K562 (cell line): ENCODE measurements at regions not wholly inside any gene's neighbourhood (a gene's known extent, or its start where the extent isn't known, plus 50 kb on each side); places are given as distances from the start of the nearest gene placed in this dataset.

ENCODE experiments used
- ATAC-seq: fragments of 200-7000 bp; cut with Tn5 transposase; 3 replicates; pipeline ENCODE4 v1.9.1; 2020; ENCODE audit warnings: moderate library complexity
- BruUV-seq: library from RNA; stranded (reverse); fragments of 400-500 nt; replicated peaks from 2 replicates; lab custom pipeline; 2021; lab: Mats Ljungman, UMichigan
- CTCF ChIA-PET: fragments of 300-600 bp; formaldehyde crosslinking; extraction: SDS; loops from one replicate; lab custom pipeline; 2021; ENCODE audit warnings: low intra/inter-chr PET ratio; lab: Yijun Ruan, JAX
- POLR2A ChIA-PET: fragments of 300-600, 350-650 bp; sonication (Branson Sonifier 250); formaldehyde crosslinking; extraction: SDS; loops from one replicate; lab custom pipeline; 2021; ENCODE audit warnings: antibody characterized with exemption, inconsistent platforms; lab: Yijun Ruan, JAX
- DNase-seq, 4 experiments: peaks; one replicate each; pipeline versions ENCODE4 v3.0.0 to v3.0.0-alpha.2; 2011 to 2018; ENCODE audit warnings: low spot score in 3 of 4, mixed read lengths in 3 of 4; ENCODE audit errors: extremely low read depth in 1 of 4
- FAIRE-seq: peaks from 2 replicates; lab custom pipeline; 2011; peaks lifted over from hg19 to GRCh38; lab: Jason Lieb, UNC
- H2AFZ ChIP-seq: 2 replicates; pipeline ENCODE4 v1.6.0; 2011; ENCODE audit warnings: low read depth, low read length, control low read depth, inconsistent platforms
- H3K27ac ChIP-seq: fragments of 200-600 bp; 3 replicates; pipeline ENCODE4 v1.8.0; 2011; ENCODE audit warnings: low read depth, mild to moderate bottlenecking, control low read depth, inconsistent platforms, low read length, moderate library complexity, mixed read lengths; ENCODE audit errors: extremely low read depth
- H3K27me3 ChIP-seq, 2 experiments: fragments of 300-600 bp in 1 of 2; 2 replicates in 1 of 2; 3 replicates in 1 of 2; pipeline versions ENCODE4 v1.6.0 to v1.8.0; 2011; ENCODE audit warnings: inconsistent platforms in 2 of 2, low read length in 2 of 2, mild to moderate bottlenecking in 1 of 2, mixed read lengths in 1 of 2, moderate library complexity in 1 of 2; ENCODE audit not compliant: control insufficient read depth in 2 of 2, insufficient read depth in 2 of 2
- H3K36me3 ChIP-seq: fragments of 300-600 bp; 3 replicates; pipeline ENCODE4 v1.8.0; 2011; ENCODE audit warnings: mild to moderate bottlenecking, low read length, inconsistent platforms; ENCODE audit not compliant: control insufficient read depth, insufficient read depth
- H3K4me1 ChIP-seq, 2 experiments: fragments of 200-600 bp in 1 of 2; replicated peaks in 1 of 2; 2 replicates in 1 of 2; 3 replicates in 1 of 2; pipeline versions ENCODE4 v1.5.1 to v1.8.0; 2011; ENCODE audit warnings: inconsistent platforms in 2 of 2, low read length in 2 of 2, mild to moderate bottlenecking in 1 of 2, mixed read lengths in 1 of 2, moderate library complexity in 1 of 2; ENCODE audit not compliant: control insufficient read depth in 2 of 2, insufficient read depth in 2 of 2
- H3K4me2 ChIP-seq: 2 replicates; pipeline ENCODE4 v1.6.1; 2011; ENCODE audit warnings: low read length, control low read depth, inconsistent platforms, mixed read lengths; ENCODE audit not compliant: insufficient read depth
- H3K4me3 ChIP-seq: fragments of 200-600 bp; sonication (generic), shearing (Covaris generic); 2 replicates; pipeline ENCODE4 v1.5.1; 2016; ENCODE audit warnings: control low read depth, inconsistent platforms
- H3K79me2 ChIP-seq: fragments of 200-600 bp; 3 replicates; pipeline ENCODE4 v1.8.0; 2011; ENCODE audit warnings: low read length, inconsistent platforms; ENCODE audit not compliant: control insufficient read depth, insufficient read depth
- H3K9ac ChIP-seq, 2 experiments: 2 replicates each; pipeline versions ENCODE4 v1.6.0 to v1.6.1; 2011; ENCODE audit warnings: low read depth in 2 of 2, low read length in 2 of 2, control low read depth in 1 of 2, inconsistent platforms in 1 of 2, mild to moderate bottlenecking in 1 of 2, mixed read lengths in 1 of 2; ENCODE audit not compliant: insufficient read depth in 1 of 2
- H3K9me1 ChIP-seq: one replicate; pipeline ENCODE4 v1.6.0; 2011; ENCODE audit warnings: inconsistent platforms, mild to moderate bottlenecking, low read length, moderate library complexity; ENCODE audit not compliant: control insufficient read depth, insufficient read depth
- H3K9me3 ChIP-seq: replicated peaks from 2 replicates; pipeline ENCODE4 v1.5.1; 2011; ENCODE audit warnings: low read depth, low read length, inconsistent platforms; ENCODE audit not compliant: control insufficient read depth, insufficient read depth
- H4K20me1 ChIP-seq: replicated peaks from 2 replicates; pipeline ENCODE4 v1.6.1; 2011; ENCODE audit warnings: low read length, inconsistent platforms, mixed read lengths; ENCODE audit not compliant: control insufficient read depth, insufficient read depth
- ARID1B ChIP-seq: fragments of 450-650 bp; IDR thresholded peaks from 2 replicates; pipeline ENCODE4 v1.6.1; 2016; ENCODE audit warnings: antibody characterized with exemption, mild to moderate bottlenecking, inconsistent platforms
- CC2D1A ChIP-seq: fragments of 450-650 bp; IDR thresholded peaks from 2 replicates; pipeline ENCODE4 v1.6.1; 2017; ENCODE audit warnings: mild to moderate bottlenecking
- ETV6 ChIP-seq, 3 experiments: fragments of 150-350 bp in 1 of 3; sonication (generic) in 1 of 3; formaldehyde crosslinking in 1 of 3; IDR thresholded peaks; 2 replicates each; pipeline versions ENCODE4 v1.6.1 to v1.8.0; 2014 to 2022; ENCODE audit warnings: borderline replicate concordance in 2 of 3, low read depth in 2 of 3, antibody characterized with exemption in 1 of 3, low read length in 1 of 3, mild to moderate bottlenecking in 1 of 3, missing genetic modification reagents in 1 of 3
- MAFF ChIP-seq: IDR thresholded peaks from 2 replicates; pipeline ENCODE4 v1.6.1; 2012; ENCODE audit warnings: low read length, improper control_type of control experiment
- PRPF4 ChIP-seq: fragments of 200-400 bp; formaldehyde crosslinking; IDR thresholded peaks from one replicate; pipeline ENCODE4 v1.6.1; 2017; ENCODE audit warnings: low read length, low read depth, mild to moderate bottlenecking; ENCODE audit not compliant: insufficient read depth, poor library complexity, severe bottlenecking
- RBBP5 ChIP-seq: fragments of 200-600 bp; sonication (generic); IDR thresholded peaks from 2 replicates; pipeline ENCODE4 v1.6.1; 2012; ENCODE audit warnings: borderline replicate concordance, mild to moderate bottlenecking, low read length, control low read depth, inconsistent platforms; ENCODE audit not compliant: insufficient read depth, poor library complexity, severe bottlenecking
- SAFB ChIP-seq: fragments of 200-400 bp; formaldehyde crosslinking; IDR thresholded peaks from 2 replicates; pipeline ENCODE4 v1.6.1; 2017; ENCODE audit warnings: low read depth, low read length, borderline replicate concordance
- SMARCB1 ChIP-seq: IDR thresholded peaks from 2 replicates; pipeline ENCODE4 v1.6.1; 2011; ENCODE audit warnings: improper control_type of control experiment, low read depth; ENCODE audit not compliant: insufficient read length
- TAL1 ChIP-seq: fragments of 450-650 bp; IDR thresholded peaks from 2 replicates; pipeline ENCODE4 v1.6.1; 2016; ENCODE audit warnings: mild to moderate bottlenecking
- TBP ChIP-seq: optimal IDR thresholded peaks from 2 replicates; pipeline ENCODE3; 2011; ENCODE audit warnings: low read depth, low read length, improper control_type of control experiment
- ZNF175 ChIP-seq: fragments of 200-800 bp; sonication (Bioruptor generic); IDR thresholded peaks from 2 replicates; pipeline ENCODE4 v1.6.1; 2016; ENCODE audit warnings: low read depth, mild to moderate bottlenecking, missing genetic modification characterization, missing compliant biosample characterization
- ZNF274 ChIP-seq: IDR thresholded peaks from 2 replicates; pipeline ENCODE4 v1.6.1; 2011; ENCODE audit warnings: low read depth, mild to moderate bottlenecking, low read length, moderate library complexity, borderline replicate concordance
- ZNF644 ChIP-seq: fragments of 200-800 bp; sonication (Bioruptor generic); IDR thresholded peaks from 2 replicates; pipeline ENCODE4 v1.6.1; 2016; ENCODE audit warnings: low read depth, missing genetic modification characterization, missing compliant biosample characterization
- WGBS: fragments of 100-300 bp; shearing (Covaris generic); methylation state at CpG from one replicate; pipeline ENCODE4 v1.1.6; 2016; ENCODE audit warnings: low coverage, mixed read lengths; ENCODE audit not compliant: insufficient coverage; ENCODE audit errors: missing lambda C conversion rate; 5-methylcytosine and 5-hydroxymethylcytosine counted together
- in situ Hi-C: fragments of 300-500 bp; cut with MboI; formaldehyde crosslinking; loops from 4 replicates; pipeline ENCODE4 v1.15.0; 2018; ENCODE audit warnings: inconsistent platforms, mixed read lengths
- intact Hi-C: fragments of 100-400 bp; cut with micrococcal nuclease; formaldehyde crosslinking; loops from 2 replicates; pipeline ENCODE4 v1.14.2; 2022
- TF ChIP-seq, protein P1 (sequence below): sonication (generic); formaldehyde crosslinking; IDR thresholded peaks from 2 replicates; pipeline ENCODE4 v1.9.0; 2022; ENCODE audit warnings: mild to moderate bottlenecking, missing genetic modification reagents
- TF ChIP-seq, protein P2 (sequence below), 2 experiments: IDR thresholded peaks; 2 replicates each; pipeline ENCODE4 v1.6.1; 2011; ENCODE audit warnings: borderline replicate concordance in 1 of 2, control low read depth in 1 of 2, low read depth in 1 of 2, low read length in 1 of 2, mild to moderate bottlenecking in 1 of 2, mixed read lengths in 1 of 2, moderate library complexity in 1 of 2; ENCODE audit not compliant: insufficient read depth in 1 of 2, insufficient read length in 1 of 2, poor library complexity in 1 of 2, severe bottlenecking in 1 of 2; ENCODE audit errors: extremely low read depth in 1 of 2

DNA sequence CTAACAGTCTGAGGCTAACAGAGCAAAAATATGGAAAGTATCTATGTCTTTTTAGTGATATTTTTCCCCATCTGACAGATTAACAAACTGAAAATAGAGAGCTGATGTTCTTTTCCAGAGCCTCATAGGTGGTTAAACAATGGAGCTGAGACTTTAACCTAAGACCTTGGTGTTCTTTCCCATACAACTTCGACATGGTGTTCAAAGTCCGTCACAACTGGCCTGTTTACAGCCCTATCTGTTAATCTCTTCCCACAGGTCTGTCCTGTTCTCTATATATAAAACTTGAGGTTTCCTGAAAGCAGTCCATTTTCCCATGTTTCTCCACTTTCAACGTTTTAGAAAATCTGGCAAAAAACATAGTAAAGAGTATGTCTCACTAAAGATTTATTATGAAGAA, 395.7 kb downstream of the BRINP2 start:
- ChIA-PET CTCF (no interaction called here), POLR2A (no interaction called here)
- H3K36me3 ChIP-seq: no peaks in the 10 kb centered on the region
- in situ Hi-C loops: no loop called here
- H3K9me3 ChIP-seq: 0 out of 2 replicates have a peak, but pooled peaks cover 2% of the 10 kb centered on the region
- H4K20me1 ChIP-seq: no peaks in the 10 kb centered on the region
- intact Hi-C loops: no loop called here
- H3K27me3 ChIP-seq: no peaks in the 10 kb centered on the region
- DNase-seq: no peak
- H3K27ac ChIP-seq: no peak overlapping the region
- BruUV-seq: no TSS peak
- ATAC-seq: no peak
- no peak for TF ChIP-seq ARID1B
- TF ChIP-seq CC2D1A: no peak
- no peak for TF ChIP-seq TAL1
- no peak for TF ChIP-seq RBBP5
- no peak for TF ChIP-seq ZNF644
- TF ChIP-seq ZNF175 (CRISPR knock-in tag): no peak
- no peak for TF ChIP-seq SMARCB1
- TF ChIP-seq PRPF4: no peak
- TF ChIP-seq, protein P1, sequence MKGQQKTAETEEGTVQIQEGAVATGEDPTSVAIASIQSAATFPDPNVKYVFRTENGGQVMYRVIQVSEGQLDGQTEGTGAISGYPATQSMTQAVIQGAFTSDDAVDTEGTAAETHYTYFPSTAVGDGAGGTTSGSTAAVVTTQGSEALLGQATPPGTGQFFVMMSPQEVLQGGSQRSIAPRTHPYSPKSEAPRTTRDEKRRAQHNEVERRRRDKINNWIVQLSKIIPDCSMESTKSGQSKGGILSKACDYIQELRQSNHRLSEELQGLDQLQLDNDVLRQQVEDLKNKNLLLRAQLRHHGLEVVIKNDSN (CRISPR knock-in tag): no peak
- TF ChIP-seq, protein P2, sequence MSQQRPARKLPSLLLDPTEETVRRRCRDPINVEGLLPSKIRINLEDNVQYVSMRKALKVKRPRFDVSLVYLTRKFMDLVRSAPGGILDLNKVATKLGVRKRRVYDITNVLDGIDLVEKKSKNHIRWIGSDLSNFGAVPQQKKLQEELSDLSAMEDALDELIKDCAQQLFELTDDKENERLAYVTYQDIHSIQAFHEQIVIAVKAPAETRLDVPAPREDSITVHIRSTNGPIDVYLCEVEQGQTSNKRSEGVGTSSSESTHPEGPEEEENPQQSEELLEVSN (IDR thresholded peaks at IDR 0.05; ENCODE audit: borderline replicate concordance in 1 of 2, extremely low read depth in 1 of 2, insufficient read depth in 1 of 2, insufficient read length in 1 of 2, low read depth in 1 of 2, low read length in 1 of 2, poor library complexity in 1 of 2, severe bottlenecking in 1 of 2): no peak
- no peak for TF ChIP-seq ETV6 (IDR thresholded peaks at IDR 0.05; ENCODE audit: borderline replicate concordance in 1 of 2, low read depth in 2 of 2, low read length in 1 of 2)
- no peak for TF ChIP-seq ETV6 (CRISPR knock-in tag; IDR thresholded peaks at IDR 0.05; ENCODE audit: borderline replicate concordance)
- no peak for TF ChIP-seq SAFB
- no peak for TF ChIP-seq TBP
- TF ChIP-seq ZNF274: no peak
- no peak for TF ChIP-seq MAFF
- no peak for FAIRE-seq
- no peak overlapping the region for H3K9ac ChIP-seq
- no peaks in the 10 kb centered on the region for H3K4me1 ChIP-seq
- no peak overlapping the region for H3K4me2 ChIP-seq
- no peaks in the 10 kb centered on the region for H3K9me1 ChIP-seq
- 2% methylated on average over 3 of the region's 3 CpGs for WGBS
- H3K79me2 ChIP-seq: no peaks in the 10 kb centered on the region
- no peak overlapping the region for H2AFZ ChIP-seq
- H3K4me3 ChIP-seq: no peak overlapping the region
